DMS53 treated with DMSO at 0.1 percent for 48 hours (cell line): ENCODE measurements at regions not wholly inside any gene's neighbourhood (a gene's known extent, or its start where the extent isn't known, plus 50 kb on each side); places are given as distances from the start of the nearest gene placed in this dataset.
A peak's percentile ranks its signal among the peaks of the same experiment; 100 is the strongest.
"Not testable (repeated sequence)": the region's sequence is repeated elsewhere in the genome, so short reads cannot be mapped to it uniquely, and the experiment has no call there.

Experiments
- DNase-seq: peaks from one replicate; lab custom pipeline; 2025; ENCODE audit not compliant: unreplicated experiment; lab: John Stamatoyannopoulos, UW

GRCh38 chrX:83588409-83588808, 80.3 kb downstream of the POU3F4 start:
- no peak for DNase-seq

- no peak for DNase-seq
These were observed 85.7 kb downstream of the POU3F4 start for GRCh38 chrX:83593634-83594294.

- no peak for DNase-seq
These were observed 122.6 kb downstream of the POU3F4 start for GRCh38 chrX:83630662-83631061.

- not testable (repeated sequence) for DNase-seq
These were observed 141.6 kb downstream of the POU3F4 start for GRCh38 chrX:83649706-83650105.

- DNase-seq: peak; percentile 5
These were observed 150.6 kb downstream of the POU3F4 start for GRCh38 chrX:83658731-83659130.
